Effector memory CD8-positive, alpha-beta T cell (primary cell): ENCODE measurements at regions not wholly inside any gene's neighbourhood (a gene's known extent, or its start where the extent isn't known, plus 50 kb on each side); places are given as distances from the start of the nearest gene placed in this dataset.

Source experiments
- ATAC-seq: fragments of 150-1000 bp; cut with Tn5 transposase; replicated peaks from 2 replicates; pipeline ENCODE4 v1.10.0; 2021; ENCODE audit warnings: mild to moderate bottlenecking, moderate library complexity
- DNase-seq, 3 experiments: peaks; one replicate each; pipeline ENCODE4 v3.0.0; 2021
- H3K27ac Mint-ChIP-seq, 2 donors: one replicate each; pipeline ENCODE4 v1.8.0; 2022; ENCODE audit warnings: mild to moderate bottlenecking in 2 of 2, mixed read lengths in 2 of 2, moderate library complexity in 2 of 2
- H3K27me3 Mint-ChIP-seq, 2 donors: one replicate each; pipeline ENCODE4 v1.8.0; 2022; ENCODE audit warnings: mixed read lengths in 2 of 2
- H3K36me3 Mint-ChIP-seq: one replicate; pipeline ENCODE4 v1.8.0; 2022; ENCODE audit warnings: mild to moderate bottlenecking, moderate library complexity, mixed read lengths; ENCODE audit not compliant: insufficient read depth
- H3K4me1 Mint-ChIP-seq, 2 donors: one replicate each; pipeline ENCODE4 v1.8.0; 2022; ENCODE audit warnings: low read depth in 2 of 2, mixed read lengths in 2 of 2
- H3K4me3 Mint-ChIP-seq, 2 donors: one replicate each; pipeline ENCODE4 v1.8.0; 2022; ENCODE audit warnings: mild to moderate bottlenecking in 2 of 2, mixed read lengths in 2 of 2, moderate library complexity in 2 of 2
- H3K9me3 Mint-ChIP-seq, 2 donors: one replicate each; pipeline ENCODE4 v1.8.0; 2022; ENCODE audit warnings: mixed read lengths in 2 of 2

DNA sequence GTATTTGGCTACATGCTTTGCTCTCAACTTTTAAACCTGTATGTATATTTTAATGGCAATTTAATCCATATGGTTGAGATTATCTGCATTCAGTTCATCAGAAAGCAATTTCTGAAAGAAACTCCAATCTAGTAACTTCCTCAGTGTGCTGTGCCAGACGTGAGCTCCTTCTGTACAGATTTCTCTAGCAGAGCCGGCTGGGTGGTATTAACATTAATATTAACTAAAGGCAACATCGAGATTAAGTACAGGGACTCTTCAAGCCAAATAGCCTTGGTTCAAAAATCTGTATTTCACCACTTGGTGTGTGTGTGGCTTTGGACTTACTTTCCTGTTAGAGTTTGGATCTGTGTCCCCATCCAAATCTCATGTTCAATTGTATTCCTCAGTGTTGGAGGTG is 55.5 kb upstream of the NUDT7 start:
- no peak for DNase-seq
- peaks cover 20 to 29% of the 10 kb centered on the region in 2 donors for H3K27me3 Mint-ChIP-seq
- H3K27ac Mint-ChIP-seq = no peak overlapping the region
- ATAC-seq = no peak
- no peaks in the 10 kb centered on the region for H3K4me1 Mint-ChIP-seq
- H3K4me3 Mint-ChIP-seq = no peak overlapping the region
- no peaks in the 10 kb centered on the region for H3K36me3 Mint-ChIP-seq
- H3K9me3 Mint-ChIP-seq = no peaks in the 10 kb centered on the region

- Mint-ChIP-seq H3K27ac (no peak overlapping the region), H3K4me1 (no peaks in the 10 kb centered on the region), H3K36me3 (no peaks in the 10 kb centered on the region), H3K9me3 (no peaks in the 10 kb centered on the region), H3K4me3 (no peak overlapping the region), H3K27me3 (peaks cover 20 to 36% of the 10 kb centered on the region in 2 donors)
- ATAC-seq (no peak), DNase-seq (no peak)
Measured at GRCh38 chr16:77668201-77668600, 54.1 kb upstream of the NUDT7 start.

DNA sequence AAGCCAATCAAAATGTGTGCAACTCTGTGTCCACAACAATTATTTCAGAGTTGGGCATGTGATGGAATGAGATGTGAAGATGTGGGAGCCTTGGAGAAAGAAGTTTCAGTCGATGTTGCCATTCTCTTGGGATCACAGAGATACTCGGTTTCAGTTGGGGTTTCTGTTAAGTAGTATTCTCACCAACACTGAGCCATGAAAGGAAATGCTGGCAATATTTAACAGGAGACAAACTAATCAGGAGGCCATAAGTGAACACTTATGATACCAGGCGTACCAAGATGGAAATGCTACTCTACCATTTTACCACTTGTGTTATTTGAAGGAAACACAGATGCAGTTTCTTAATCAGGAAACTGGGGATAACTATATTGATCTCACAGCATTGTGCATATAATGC is 53.3 kb upstream of the NUDT7 start:
- no peak for DNase-seq
- Mint-ChIP-seq H3K4me3 (no peak overlapping the region), H3K36me3 (no peaks in the 10 kb centered on the region), H3K27ac (no peak overlapping the region), H3K27me3 (peaks cover 20 to 36% of the 10 kb centered on the region in 2 donors), H3K9me3 (no peaks in the 10 kb centered on the region), H3K4me1 (no peaks in the 10 kb centered on the region)
- no peak for ATAC-seq
